Mucosa of descending colon (tissue), 3 donors: ENCODE measurements at regions not wholly inside any gene's neighbourhood (a gene's known extent, or its start where the extent isn't known, plus 50 kb on each side); places are given as distances from the start of the nearest gene placed in this dataset.

Source experiments
- ATAC-seq: fragments of 200-7000 bp; cut with Tn5 transposase; one replicate; pipeline ENCODE4 v1.9.1; 2020; ENCODE audit warnings: mild to moderate bottlenecking, moderate library complexity
- DNase-seq, 3 donors: peaks; one replicate each; pipeline ENCODE4 v3.0.0-alpha.2; 2020
- H3K36me3 ChIP-seq: fragments of 200-600 bp; one replicate; pipeline ENCODE4 v1.8.0; 2021; ENCODE audit warnings: low read depth, mild to moderate bottlenecking
- H3K4me1 ChIP-seq: fragments of 200-600 bp; one replicate; pipeline ENCODE4 v1.8.0; 2021; ENCODE audit warnings: low read depth, mild to moderate bottlenecking
- H3K4me3 ChIP-seq: fragments of 200-600 bp; one replicate; pipeline ENCODE4 v1.8.0; 2021; ENCODE audit warnings: mild to moderate bottlenecking
- H3K9me3 ChIP-seq: fragments of 200-600 bp; one replicate; pipeline ENCODE4 v1.8.0; 2021; ENCODE audit warnings: mild to moderate bottlenecking
- intact Hi-C, 2 donors: fragments of 100-400 bp; cut with DNase I in 1 of 2; cut with micrococcal nuclease in 1 of 2; formaldehyde crosslinking; loops; one replicate each; pipeline versions ENCODE4 v1.11.0 to v1.11.1; 2022; cut with DNase I, micrococcal nuclease
- TF ChIP-seq, protein P1 (sequence below): fragments of 200-600 bp; IDR thresholded peaks from one replicate; pipeline ENCODE4 v1.8.0; 2022; ENCODE audit warnings: antibody characterized with exemption, mild to moderate bottlenecking
- donor health status: DM: no; HTN: no; CAD: no; lungs with moderate emphysema.
- donor health status: DM: no; HTN: no; CAD: no.
- donor health status: DM: no; HTN: yes; CAD: no.

DNA sequence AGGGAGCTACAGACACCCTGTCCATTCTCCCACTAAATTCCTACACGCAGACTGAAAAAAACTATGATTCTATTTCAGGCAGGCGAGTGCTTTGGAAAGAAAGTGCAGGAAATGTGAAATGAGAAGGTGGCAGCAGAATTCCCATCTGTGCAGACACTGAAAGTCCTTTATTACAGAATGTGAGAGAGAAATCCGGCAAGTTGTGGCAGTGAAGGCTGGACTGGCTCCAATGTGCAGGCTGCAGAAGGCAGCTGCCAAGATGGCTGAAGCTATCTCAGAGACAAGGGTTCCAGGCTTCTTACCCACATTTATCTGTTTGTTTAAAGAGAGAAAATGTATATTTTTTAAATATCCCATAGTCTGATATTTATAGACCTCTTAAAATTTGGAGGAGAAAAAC lies 161.8 kb upstream of the VLDLR start:
- TF ChIP-seq, protein P1, sequence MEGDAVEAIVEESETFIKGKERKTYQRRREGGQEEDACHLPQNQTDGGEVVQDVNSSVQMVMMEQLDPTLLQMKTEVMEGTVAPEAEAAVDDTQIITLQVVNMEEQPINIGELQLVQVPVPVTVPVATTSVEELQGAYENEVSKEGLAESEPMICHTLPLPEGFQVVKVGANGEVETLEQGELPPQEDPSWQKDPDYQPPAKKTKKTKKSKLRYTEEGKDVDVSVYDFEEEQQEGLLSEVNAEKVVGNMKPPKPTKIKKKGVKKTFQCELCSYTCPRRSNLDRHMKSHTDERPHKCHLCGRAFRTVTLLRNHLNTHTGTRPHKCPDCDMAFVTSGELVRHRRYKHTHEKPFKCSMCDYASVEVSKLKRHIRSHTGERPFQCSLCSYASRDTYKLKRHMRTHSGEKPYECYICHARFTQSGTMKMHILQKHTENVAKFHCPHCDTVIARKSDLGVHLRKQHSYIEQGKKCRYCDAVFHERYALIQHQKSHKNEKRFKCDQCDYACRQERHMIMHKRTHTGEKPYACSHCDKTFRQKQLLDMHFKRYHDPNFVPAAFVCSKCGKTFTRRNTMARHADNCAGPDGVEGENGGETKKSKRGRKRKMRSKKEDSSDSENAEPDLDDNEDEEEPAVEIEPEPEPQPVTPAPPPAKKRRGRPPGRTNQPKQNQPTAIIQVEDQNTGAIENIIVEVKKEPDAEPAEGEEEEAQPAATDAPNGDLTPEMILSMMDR: no peak
- H3K4me3 ChIP-seq: no peak overlapping the region
- no peaks in the 10 kb centered on the region for H3K9me3 ChIP-seq
- DNase-seq (no peak), ATAC-seq (no peak)
- intact Hi-C loops: loop anchor here in 1 of 2 donors (10.0 kb wide), 1 partner anchor 215 kb away; no protein-coding TSS in a partner anchor
- no peaks in the 10 kb centered on the region for H3K4me1 ChIP-seq
- H3K36me3 ChIP-seq: no peaks in the 10 kb centered on the region

DNA sequence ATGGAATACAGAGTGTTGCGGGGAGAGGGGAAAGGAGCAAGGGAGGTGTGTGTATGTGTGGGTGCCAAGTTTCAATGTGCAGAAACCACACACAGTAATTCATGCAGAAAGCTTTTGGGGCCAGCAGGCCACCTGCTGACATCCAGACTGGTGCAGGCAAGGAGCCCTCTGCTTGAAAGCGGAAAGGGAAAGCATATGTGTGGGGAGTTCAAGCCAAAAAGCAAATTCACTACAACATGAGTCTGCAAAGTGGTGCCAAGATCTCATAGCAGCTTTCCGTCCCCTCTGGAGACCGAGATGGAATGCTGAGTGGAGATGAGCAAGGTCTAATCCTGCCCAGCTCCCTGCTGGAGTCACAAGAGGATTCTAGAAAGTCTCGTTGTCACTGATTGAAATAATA lies 159.7 kb upstream of the VLDLR start:
- H3K9me3 ChIP-seq: no peaks in the 10 kb centered on the region
- H3K4me1 ChIP-seq: no peaks in the 10 kb centered on the region
- intact Hi-C loops: loop anchor here in 1 of 2 donors (10.0 kb wide), 1 partner anchor 217 kb away; no protein-coding TSS in a partner anchor
- H3K36me3 ChIP-seq: no peaks in the 10 kb centered on the region
- DNase-seq (no peak), ATAC-seq (no peak)
- no peak overlapping the region for H3K4me3 ChIP-seq
- TF ChIP-seq, protein P1: no peak

- Histone ChIP-seq H3K36me3 (no peaks in the 10 kb centered on the region), H3K9me3 (no peaks in the 10 kb centered on the region), H3K4me3 (no peak overlapping the region), H3K4me1 (peaks cover 2% of the 10 kb centered on the region)
- intact Hi-C loops: loop anchor here in 1 of 2 donors (10.0 kb wide), 1 partner anchor 220 kb away; no protein-coding TSS in a partner anchor
- ATAC-seq: no peak
- TF ChIP-seq, protein P1: no peak
- DNase-seq: no peak
These were observed 157.0 kb upstream of the VLDLR start for GRCh38 chr9:2464624-2465023.

DNA sequence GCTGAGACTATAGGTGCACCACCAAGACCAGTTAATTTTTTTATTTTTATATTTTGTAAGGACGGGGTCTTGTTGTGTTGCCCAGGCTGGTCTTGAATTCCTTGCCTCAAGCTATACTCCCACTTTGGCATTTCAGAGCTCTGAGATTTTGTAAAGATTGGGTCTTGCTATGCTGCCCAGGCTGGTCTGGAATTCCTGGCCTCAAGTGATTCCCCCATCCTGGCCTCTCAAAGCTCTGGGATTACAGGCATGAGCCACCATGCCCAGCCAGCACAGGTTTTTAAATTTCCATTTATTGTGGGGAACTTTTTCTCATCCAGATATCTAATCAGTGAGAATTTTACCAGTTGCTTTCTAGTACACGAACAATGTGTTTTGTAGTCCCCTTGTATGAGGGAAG lies 156.1 kb upstream of the VLDLR start:
- DNase-seq (no peak), ATAC-seq (no peak)
- Histone ChIP-seq H3K4me1 (peaks cover 2% of the 10 kb centered on the region), H3K4me3 (no peak overlapping the region), H3K9me3 (no peaks in the 10 kb centered on the region), H3K36me3 (no peaks in the 10 kb centered on the region)
- TF ChIP-seq, protein P1: no peak
- intact Hi-C loops: loop anchor here in 1 of 2 donors (10.0 kb wide), 1 partner anchor 221 kb away; no protein-coding TSS in a partner anchor

GRCh38 chr9:2465921-2466460 lies 155.6 kb upstream of the VLDLR start:
- DNase-seq: peak in 1 of 3 donors; percentile 53
- no peaks in the 10 kb centered on the region for H3K36me3 ChIP-seq
- no peak overlapping the region for H3K4me3 ChIP-seq
- no peaks in the 10 kb centered on the region for H3K9me3 ChIP-seq
- ATAC-seq: peak; percentile 99
- H3K4me1 ChIP-seq: peaks cover 2% of the 10 kb centered on the region
- TF ChIP-seq, protein P1: no peak
- intact Hi-C loops: loop anchor here in 1 of 2 donors (10.0 kb wide), 1 partner anchor 221 kb away; no protein-coding TSS in a partner anchor
